ENCODE measurements at regions not wholly inside any gene's neighbourhood (a gene's known extent, or its start where the extent isn't known, plus 50 kb on each side); places are given as distances from the start of the nearest gene placed in this dataset.

DNA sequence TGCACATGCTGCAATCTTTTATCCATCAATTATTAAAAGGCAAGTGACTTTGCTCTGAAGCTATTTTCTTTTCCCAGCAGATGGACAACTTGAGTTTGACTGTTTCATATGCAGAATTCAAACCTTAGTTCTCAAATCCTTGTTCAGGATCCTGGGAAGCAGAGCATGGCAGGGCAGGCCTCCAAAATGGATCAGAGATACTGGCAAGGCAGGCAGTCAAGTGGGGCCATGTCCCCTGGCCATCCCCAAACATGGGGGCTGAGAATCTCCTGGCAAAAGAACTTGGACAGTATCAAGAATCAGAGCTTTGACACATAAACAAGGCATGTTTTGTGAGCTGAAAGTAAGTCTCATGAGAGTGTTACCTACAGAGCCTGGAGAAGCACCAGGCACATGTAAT is 122.9 kb upstream of the CTNNB1 start:
- ChIA-PET POLR2A (no interaction called here), CTCF (interaction anchor here (0.8 to 1.9 kb wide), 2 partner anchors 11 to 36 kb away, joined by 3 to 5 read pairs; no protein-coding TSS in a partner anchor)
- Mint-ChIP-seq H3K4me1 (no peaks in the 10 kb centered on the region), H3K9me3 (no peaks in the 10 kb centered on the region), H3K27me3 (no peaks in the 10 kb centered on the region), H3K36me3 (ENCODE audit: low read depth) (no peaks in the 10 kb centered on the region), H3K27ac (no peak overlapping the region), H3K4me3 (no peak overlapping the region)
- no peak for DNase-seq

DNA sequence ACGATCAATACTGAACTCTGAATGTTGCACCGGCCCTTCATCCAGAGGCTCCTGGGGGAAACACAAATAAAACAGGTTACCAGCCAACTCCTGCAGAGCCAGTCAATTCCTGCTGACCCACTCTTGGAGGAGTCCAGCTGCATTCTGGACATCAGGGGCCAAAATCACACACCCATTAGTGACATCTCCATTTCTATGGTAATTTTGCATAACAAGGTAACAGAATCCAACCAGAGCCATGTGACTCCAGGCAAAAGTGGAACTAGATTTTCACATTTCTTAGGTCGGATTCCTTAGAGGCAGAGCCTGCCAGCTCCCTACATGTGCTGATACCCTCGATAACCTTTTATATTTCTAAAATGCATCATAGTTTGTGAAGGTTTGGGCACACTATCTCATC is 119.2 kb upstream of the CTNNB1 start:
- peaks cover 1% of the 10 kb centered on the region for H3K27me3 Mint-ChIP-seq
- no peaks in the 10 kb centered on the region for H3K4me1 Mint-ChIP-seq
- no peak overlapping the region for H3K4me3 Mint-ChIP-seq
- ChIA-PET CTCF (no interaction called here), POLR2A (no interaction called here)
- no peak for DNase-seq
- no peak overlapping the region for H3K27ac Mint-ChIP-seq
- H3K36me3 Mint-ChIP-seq (ENCODE audit: low read depth): no peaks in the 10 kb centered on the region
- no peaks in the 10 kb centered on the region for H3K9me3 Mint-ChIP-seq

DNA sequence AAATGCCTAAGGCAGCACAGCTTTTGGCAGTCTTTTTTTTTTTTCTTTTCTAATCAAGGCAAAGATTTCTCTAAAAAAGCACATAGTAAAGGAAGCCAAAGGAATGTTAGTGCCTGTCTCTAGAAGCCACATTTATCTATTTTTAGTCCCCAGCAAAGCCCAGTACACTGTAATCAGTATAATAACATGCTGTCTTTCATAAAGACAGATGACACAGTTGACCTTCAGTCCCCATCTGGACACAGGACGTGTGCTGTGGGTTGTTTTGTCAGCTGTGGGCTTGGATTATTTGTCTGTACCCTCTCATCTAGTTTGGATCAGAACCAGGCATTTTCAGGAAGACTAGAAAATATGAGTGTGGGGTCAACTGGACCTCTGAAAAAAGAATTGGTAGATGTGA is 110.4 kb upstream of the CTNNB1 start:
- Mint-ChIP-seq H3K27me3 (no peaks in the 10 kb centered on the region), H3K36me3 (ENCODE audit: low read depth) (no peaks in the 10 kb centered on the region), H3K9me3 (no peaks in the 10 kb centered on the region), H3K27ac (no peak overlapping the region), H3K4me1 (no peaks in the 10 kb centered on the region), H3K4me3 (no peak overlapping the region)
- DNase-seq: no peak
- ChIA-PET CTCF (no interaction called here), POLR2A (interaction anchor here (0.5 kb wide), 1 partner anchor 1247 kb away, joined by 3 read pairs; no protein-coding TSS in a partner anchor)

DNA sequence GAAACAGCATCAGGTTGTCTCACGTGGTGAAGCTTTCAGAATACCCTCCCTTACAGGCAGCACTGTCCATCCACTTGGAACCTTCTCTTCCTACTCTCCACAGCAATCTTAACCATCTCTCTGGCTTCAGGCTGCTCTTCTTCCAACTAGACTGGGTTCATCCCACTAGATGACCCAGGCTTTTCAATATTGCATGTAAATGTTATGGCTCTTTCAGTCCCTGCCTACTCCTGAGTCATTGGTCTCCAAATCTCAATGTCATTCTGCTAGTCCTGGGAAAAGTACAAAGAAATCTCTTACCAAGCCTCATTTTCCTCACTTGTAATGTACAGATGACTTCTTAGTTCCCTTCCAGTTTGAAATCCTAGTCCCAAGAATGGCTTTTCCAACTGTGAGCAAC is 109.7 kb upstream of the CTNNB1 start:
- DNase-seq: no peak
- no peaks in the 10 kb centered on the region for H3K9me3 Mint-ChIP-seq
- H3K4me3 Mint-ChIP-seq: no peak overlapping the region
- ChIA-PET CTCF (no interaction called here), POLR2A (interaction anchor here (0.5 kb wide), 1 partner anchor 1248 kb away, joined by 3 read pairs; no protein-coding TSS in a partner anchor)
- no peaks in the 10 kb centered on the region for H3K27me3 Mint-ChIP-seq
- no peaks in the 10 kb centered on the region for H3K36me3 Mint-ChIP-seq (ENCODE audit: low read depth)
- no peak overlapping the region for H3K27ac Mint-ChIP-seq
- no peaks in the 10 kb centered on the region for H3K4me1 Mint-ChIP-seq

DNA sequence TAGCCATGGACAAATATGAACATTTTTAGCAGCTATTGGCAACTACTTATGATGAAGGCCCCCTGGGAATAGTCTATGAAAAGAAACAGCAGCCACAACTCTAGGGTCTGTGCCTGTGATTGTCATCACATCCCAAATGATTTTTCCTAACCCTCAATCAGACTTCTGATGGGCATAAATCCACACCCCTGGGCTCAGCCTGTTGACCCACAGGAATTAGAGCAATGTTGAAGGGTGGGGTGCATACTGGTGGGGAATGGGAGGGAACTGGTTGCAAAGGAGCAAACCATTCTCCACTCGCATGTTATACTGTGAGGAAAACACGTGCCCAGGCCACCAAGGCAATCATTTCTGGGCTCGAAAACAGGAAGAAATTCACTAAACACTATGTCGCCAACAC is 106.5 kb upstream of the CTNNB1 start:
- no peaks in the 10 kb centered on the region for H3K9me3 Mint-ChIP-seq
- no peaks in the 10 kb centered on the region for H3K27me3 Mint-ChIP-seq
- H3K4me3 Mint-ChIP-seq: no peak overlapping the region
- ChIA-PET CTCF (no interaction called here), POLR2A (no interaction called here)
- H3K4me1 Mint-ChIP-seq: no peaks in the 10 kb centered on the region
- no peak overlapping the region for H3K27ac Mint-ChIP-seq
- no peaks in the 10 kb centered on the region for H3K36me3 Mint-ChIP-seq (ENCODE audit: low read depth)
- no peak for DNase-seq

DNA sequence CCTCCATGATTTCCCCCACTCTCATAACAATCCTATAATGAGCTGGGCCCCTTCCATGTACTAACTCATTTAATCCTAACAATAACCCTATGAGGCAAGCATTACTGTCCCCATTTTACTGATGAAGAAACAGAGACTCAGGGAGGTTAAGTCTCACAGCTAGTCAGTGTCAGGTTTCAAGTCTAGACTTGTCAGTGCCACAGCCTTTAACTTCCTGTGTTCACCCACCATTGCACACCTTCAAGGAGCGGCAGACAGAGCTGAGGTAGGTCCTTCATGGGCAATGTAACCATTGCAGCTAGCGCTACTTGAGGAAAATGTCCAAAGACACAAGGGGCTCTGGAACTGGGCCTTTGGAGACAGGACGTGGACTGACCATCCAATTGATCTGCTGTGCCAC is 105.8 kb upstream of the CTNNB1 start:
- Mint-ChIP-seq H3K36me3 (ENCODE audit: low read depth) (no peaks in the 10 kb centered on the region), H3K4me3 (no peak overlapping the region), H3K4me1 (no peaks in the 10 kb centered on the region), H3K27ac (no peak overlapping the region), H3K27me3 (no peaks in the 10 kb centered on the region), H3K9me3 (no peaks in the 10 kb centered on the region)
- no peak for DNase-seq
- ChIA-PET CTCF (no interaction called here), POLR2A (no interaction called here)

DNA sequence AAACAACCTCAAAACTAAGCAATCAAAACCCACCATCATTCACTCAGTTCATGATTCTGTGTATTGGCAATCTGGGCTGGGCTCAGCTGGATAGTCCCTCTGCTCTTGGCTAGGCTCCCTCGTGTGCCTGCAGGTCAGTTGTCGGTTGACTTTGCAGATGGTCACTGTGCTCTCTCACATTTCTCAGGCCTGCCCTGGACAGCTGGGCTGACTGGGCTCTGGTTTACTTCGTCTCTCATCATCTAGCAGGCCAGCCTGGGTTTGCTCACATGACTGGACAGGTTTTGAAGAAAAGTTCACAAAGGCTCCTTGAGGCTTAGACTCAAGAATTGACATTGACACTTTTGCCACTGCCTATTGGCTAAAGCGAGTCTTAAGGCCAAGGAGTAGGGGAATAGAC is 105.0 kb upstream of the CTNNB1 start:
- no peak for DNase-seq
- H3K36me3 Mint-ChIP-seq (ENCODE audit: low read depth): no peaks in the 10 kb centered on the region
- no peaks in the 10 kb centered on the region for H3K9me3 Mint-ChIP-seq
- no peaks in the 10 kb centered on the region for H3K4me1 Mint-ChIP-seq
- H3K27ac Mint-ChIP-seq: no peak overlapping the region
- H3K27me3 Mint-ChIP-seq: no peaks in the 10 kb centered on the region
- ChIA-PET CTCF (interaction anchor here (0.6 kb wide), 1 partner anchor 1107 kb away, joined by 3 read pairs; no protein-coding TSS in a partner anchor), POLR2A (no interaction called here)
- no peak overlapping the region for H3K4me3 Mint-ChIP-seq

DNA sequence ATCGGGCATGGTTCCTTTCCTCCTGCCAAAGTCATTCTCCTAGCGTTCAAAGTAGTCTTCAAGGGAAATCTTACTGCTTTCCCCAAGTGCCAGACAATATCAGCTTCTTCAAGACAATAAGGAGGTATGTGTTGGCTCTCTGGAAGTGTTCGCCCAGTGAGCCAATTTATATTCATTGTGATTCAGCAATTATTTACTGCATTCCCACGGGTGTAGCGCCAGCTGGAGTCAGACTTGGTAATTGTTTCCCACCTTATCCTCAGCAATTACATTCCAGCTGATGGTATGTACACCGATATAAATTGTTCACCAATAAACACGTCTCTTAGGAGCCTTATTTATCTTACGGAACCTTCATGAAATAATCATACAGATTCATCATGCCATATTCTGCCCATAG is 103.6 kb upstream of the CTNNB1 start:
- no peak overlapping the region for H3K27ac Mint-ChIP-seq
- no peak for DNase-seq
- H3K36me3 Mint-ChIP-seq (ENCODE audit: low read depth): no peaks in the 10 kb centered on the region
- ChIA-PET CTCF (no interaction called here), POLR2A (no interaction called here)
- no peaks in the 10 kb centered on the region for H3K9me3 Mint-ChIP-seq
- H3K27me3 Mint-ChIP-seq: no peaks in the 10 kb centered on the region
- no peaks in the 10 kb centered on the region for H3K4me1 Mint-ChIP-seq
- no peak overlapping the region for H3K4me3 Mint-ChIP-seq

DNA sequence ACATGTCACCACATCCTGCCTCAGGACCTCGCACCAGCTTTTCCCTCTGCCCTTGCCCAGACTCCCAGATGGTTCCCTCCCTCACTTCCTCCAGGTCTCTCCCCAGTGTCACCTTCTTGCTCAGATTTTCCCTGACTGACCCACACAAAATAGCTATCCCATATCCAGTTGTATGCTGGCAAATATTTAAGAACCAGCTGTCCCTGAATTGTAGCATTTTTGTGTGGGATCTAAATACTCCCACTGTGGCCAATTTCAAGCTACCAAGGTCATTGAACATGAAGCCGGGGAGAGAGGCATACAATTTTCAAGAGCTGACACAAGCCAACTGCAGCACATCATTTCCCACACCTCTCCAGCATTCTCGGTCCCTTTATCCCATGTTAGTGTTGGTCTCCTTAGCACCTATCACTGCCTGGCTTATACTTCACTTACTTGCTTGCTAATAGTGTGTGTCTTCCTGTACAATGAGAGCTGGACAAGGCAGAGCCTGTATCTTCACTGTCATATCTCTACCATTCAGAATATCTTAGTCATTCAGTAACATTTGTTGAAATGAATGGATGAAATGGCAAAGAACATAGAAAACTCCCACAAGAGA is 101.3 kb upstream of the CTNNB1 start:
- Mint-ChIP-seq H3K4me1 (no peaks in the 10 kb centered on the region), H3K9me3 (no peaks in the 10 kb centered on the region), H3K27me3 (no peaks in the 10 kb centered on the region), H3K36me3 (ENCODE audit: low read depth) (no peaks in the 10 kb centered on the region), H3K27ac (no peak overlapping the region), H3K4me3 (no peak overlapping the region)
- DNase-seq: no peak
- POLR2A ChIA-PET: interaction anchor here (0.5 kb wide), 1 partner anchor 132 kb away, joined by 12 read pairs; no protein-coding TSS in a partner anchor
- CTCF ChIA-PET: interaction anchor here (1.4 kb wide), 1 partner anchor 17 kb away, joined by 3 read pairs; no protein-coding TSS in a partner anchor

DNA sequence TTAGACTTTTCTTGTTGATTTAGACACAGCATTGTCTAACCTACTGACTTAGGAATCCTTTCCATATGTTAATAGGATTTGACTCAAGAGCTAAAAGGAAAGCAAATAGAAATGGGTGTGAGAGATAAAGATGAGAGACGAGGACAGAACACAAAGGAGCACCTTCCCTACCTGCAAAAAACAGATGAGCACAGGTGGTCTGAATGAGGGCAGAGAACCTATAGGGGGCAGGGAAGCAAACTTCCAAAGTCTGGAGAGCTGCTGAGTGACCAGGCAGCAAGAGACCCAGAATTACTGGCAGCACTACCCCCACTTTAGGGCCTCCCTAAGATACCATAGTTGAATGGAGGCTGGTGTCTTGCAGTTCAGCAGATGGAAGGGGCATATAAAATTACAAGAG is 98.1 kb upstream of the CTNNB1 start:
- CTCF ChIA-PET: interaction anchor here (1.3 kb wide), 1 partner anchor 9 kb away, joined by 3 read pairs; no protein-coding TSS in a partner anchor
- no peaks in the 10 kb centered on the region for H3K4me1 Mint-ChIP-seq
- no peak overlapping the region for H3K27ac Mint-ChIP-seq
- no peaks in the 10 kb centered on the region for H3K9me3 Mint-ChIP-seq
- H3K36me3 Mint-ChIP-seq (ENCODE audit: low read depth): no peaks in the 10 kb centered on the region
- DNase-seq: no peak
- no peaks in the 10 kb centered on the region for H3K27me3 Mint-ChIP-seq
- H3K4me3 Mint-ChIP-seq: no peak overlapping the region
- POLR2A ChIA-PET: no interaction called here

DNA sequence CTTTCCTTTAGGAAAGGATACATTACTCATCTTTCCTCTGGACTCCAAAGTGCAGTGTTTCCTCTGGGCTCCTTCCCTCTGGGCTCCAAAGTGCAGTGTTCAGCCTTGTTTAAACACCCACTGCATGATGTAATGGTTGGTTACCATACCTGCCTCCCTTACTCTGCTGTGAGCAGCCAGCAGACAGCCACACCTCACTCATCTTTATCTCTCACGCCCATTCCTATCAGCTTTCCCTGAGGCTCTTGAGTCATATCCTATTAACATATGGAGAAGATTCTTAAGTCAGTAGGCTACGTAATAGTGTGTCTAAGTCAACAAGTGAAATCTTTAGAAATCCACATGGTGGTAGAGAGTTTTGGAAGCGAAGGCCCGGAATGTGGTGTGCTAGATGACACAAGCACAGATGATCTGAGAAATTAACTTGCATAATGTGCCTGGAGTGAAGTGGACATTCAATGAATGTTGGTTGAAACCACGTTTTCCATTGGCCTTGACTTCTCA is 97.2 kb upstream of the CTNNB1 start:
- H3K9me3 Mint-ChIP-seq: no peaks in the 10 kb centered on the region
- no peak for DNase-seq
- CTCF ChIA-PET: no interaction called here

DNA sequence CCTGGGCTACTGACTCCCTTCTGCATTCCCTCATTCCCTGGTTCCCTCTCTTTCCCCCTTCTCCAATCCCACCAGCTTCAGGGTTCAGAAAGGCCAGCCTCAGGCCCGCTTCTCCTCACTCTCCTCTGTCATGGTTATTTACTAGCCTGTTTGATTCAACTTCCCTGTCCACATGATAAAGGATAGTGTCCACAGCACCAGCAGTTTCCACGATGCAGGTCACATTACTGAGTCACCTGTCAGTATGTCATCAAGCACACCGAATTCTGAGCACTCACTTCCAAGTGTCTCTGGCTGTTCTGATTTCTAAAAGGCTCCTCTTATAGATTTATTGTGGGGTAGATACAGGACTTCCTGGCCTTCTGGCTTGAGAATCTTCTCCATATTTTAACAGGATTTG is 96.6 kb upstream of the CTNNB1 start:
- CTCF ChIA-PET: no interaction called here
- no peak overlapping the region for H3K27ac Mint-ChIP-seq
- DNase-seq: no peak
- POLR2A ChIA-PET: no interaction called here
- H3K4me3 Mint-ChIP-seq: no peak overlapping the region
- H3K36me3 Mint-ChIP-seq (ENCODE audit: low read depth): no peaks in the 10 kb centered on the region
- peaks cover 10% of the 10 kb centered on the region for H3K27me3 Mint-ChIP-seq
- H3K9me3 Mint-ChIP-seq: peaks cover 3% of the 10 kb centered on the region
- H3K4me1 Mint-ChIP-seq: no peaks in the 10 kb centered on the region

More for the DNA sequence above, 97.2 kb upstream of the CTNNB1 start:
- Mint-ChIP-seq H3K27me3 (peaks cover 6% of the 10 kb centered on the region), H3K4me1 (no peaks in the 10 kb centered on the region), H3K36me3 (ENCODE audit: low read depth) (no peaks in the 10 kb centered on the region), H3K27ac (no peak overlapping the region), H3K4me3 (no peak overlapping the region)
- POLR2A ChIA-PET: no interaction called here

DNA sequence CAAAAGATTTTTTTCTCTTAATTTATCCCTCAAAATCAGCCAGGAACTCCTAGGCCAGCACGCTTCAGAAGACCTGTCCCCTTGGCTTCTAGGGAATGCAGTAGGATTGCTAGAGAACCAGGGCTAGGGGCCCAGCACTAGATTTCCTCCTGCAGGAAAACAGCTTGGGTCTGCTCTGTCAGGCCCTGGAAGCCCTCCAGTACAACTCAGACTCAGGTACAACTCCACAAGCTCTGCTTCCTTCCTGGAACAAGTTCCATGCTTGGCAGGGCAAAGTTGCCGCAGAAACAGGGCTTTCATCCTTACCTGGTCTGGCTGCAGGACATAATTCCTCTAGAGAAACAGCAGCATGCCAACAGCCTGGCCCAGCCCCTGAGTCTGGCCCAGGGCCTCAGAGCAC is 96.1 kb upstream of the CTNNB1 start:
- no peak overlapping the region for H3K27ac Mint-ChIP-seq
- H3K4me1 Mint-ChIP-seq: no peaks in the 10 kb centered on the region
- CTCF ChIA-PET: no interaction called here
- no peak for DNase-seq
- H3K4me3 Mint-ChIP-seq: no peak overlapping the region
- H3K27me3 Mint-ChIP-seq: peaks cover 11% of the 10 kb centered on the region
- POLR2A ChIA-PET: no interaction called here
- peaks cover 5% of the 10 kb centered on the region for H3K9me3 Mint-ChIP-seq
- no peaks in the 10 kb centered on the region for H3K36me3 Mint-ChIP-seq (ENCODE audit: low read depth)

DNA sequence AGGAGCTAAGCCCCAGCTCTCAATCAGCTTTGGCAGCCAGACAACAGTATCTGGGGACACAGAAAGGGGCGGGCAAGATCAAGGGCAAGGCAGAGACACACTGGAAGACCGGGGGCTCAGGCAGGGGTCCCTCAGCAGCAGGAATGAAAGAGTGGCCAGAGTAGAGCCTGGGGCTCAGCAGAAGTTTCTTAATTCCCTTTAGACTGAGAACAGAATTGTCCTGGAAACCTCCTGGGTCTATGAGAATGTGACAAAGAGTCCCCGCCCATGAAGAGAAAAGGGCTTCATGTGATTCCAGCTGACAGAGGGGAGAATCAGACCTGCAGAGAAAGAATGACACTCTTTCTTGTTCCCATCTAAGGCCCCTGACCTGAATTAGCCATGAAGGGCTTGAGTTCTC is 95.2 kb upstream of the CTNNB1 start:
- Mint-ChIP-seq H3K4me3 (no peak overlapping the region), H3K27me3 (peaks cover 11% of the 10 kb centered on the region), H3K4me1 (no peaks in the 10 kb centered on the region), H3K9me3 (peaks cover 5% of the 10 kb centered on the region), H3K27ac (no peak overlapping the region), H3K36me3 (ENCODE audit: low read depth) (no peaks in the 10 kb centered on the region)
- CTCF ChIA-PET: no interaction called here
- DNase-seq: no peak
- POLR2A ChIA-PET: no interaction called here
